A549 (cell line): ENCODE measurements at regions not wholly inside any gene's neighbourhood (a gene's known extent, or its start where the extent isn't known, plus 50 kb on each side); places are given as distances from the start of the nearest gene placed in this dataset.

Experiments used
- BHLHE40 ChIP-seq: IDR thresholded peaks from 2 replicates; pipeline ENCODE4 v1.6.1; 2012; ENCODE audit warnings: low read depth, low read length, inconsistent platforms
- CEBPB ChIP-seq, 2 experiments: fragments of >200 bp in 1 of 2; sonication (Bioruptor Twin) in 1 of 2; formaldehyde crosslinking in 1 of 2; IDR thresholded peaks; 2 replicates each; pipeline ENCODE4 v1.6.1; 2012 to 2016
- CTCF ChIP-seq: fragments of >200 bp; sonication (Bioruptor Twin); formaldehyde crosslinking; IDR thresholded peaks from 3 replicates; pipeline ENCODE4 v1.5.1; 2016
- EP300 ChIP-seq, 2 experiments: fragments of >200 bp; sonication (Bioruptor Twin); formaldehyde crosslinking; IDR thresholded peaks; 2 replicates in 1 of 2; 3 replicates in 1 of 2; pipeline ENCODE4 v1.6.1; 2016 to 2017
- JUN ChIP-seq, 2 experiments: fragments of >200 bp; sonication (Bioruptor Twin); formaldehyde crosslinking; IDR thresholded peaks; 2 replicates in 1 of 2; 3 replicates in 1 of 2; pipeline ENCODE4 v1.6.1; 2016 to 2017
- MYC ChIP-seq: IDR thresholded peaks from 2 replicates; pipeline ENCODE4 v1.6.1; 2012; ENCODE audit warnings: mild to moderate bottlenecking, inconsistent platforms, low read length, improper control_type of control experiment, borderline replicate concordance
- POLR2A ChIP-seq: IDR thresholded peaks from 2 replicates; pipeline ENCODE4 v1.6.1; 2012; ENCODE audit warnings: mild to moderate bottlenecking, low read length
- TF ChIP-seq, protein P1 (sequence below): fragments of 250-450 bp; sonication (Bioruptor Pico); IDR thresholded peaks from 2 replicates; pipeline ENCODE4 v1.5.0; 2020; ENCODE audit warnings: low read depth, mild to moderate bottlenecking, moderate library complexity
- TF ChIP-seq, protein P2 (sequence below): fragments of 250-450 bp; sonication (Bioruptor Pico); IDR thresholded peaks from 2 replicates; pipeline ENCODE4 v1.5.0; 2021; ENCODE audit warnings: mild to moderate bottlenecking, moderate library complexity, borderline replicate concordance

DNA sequence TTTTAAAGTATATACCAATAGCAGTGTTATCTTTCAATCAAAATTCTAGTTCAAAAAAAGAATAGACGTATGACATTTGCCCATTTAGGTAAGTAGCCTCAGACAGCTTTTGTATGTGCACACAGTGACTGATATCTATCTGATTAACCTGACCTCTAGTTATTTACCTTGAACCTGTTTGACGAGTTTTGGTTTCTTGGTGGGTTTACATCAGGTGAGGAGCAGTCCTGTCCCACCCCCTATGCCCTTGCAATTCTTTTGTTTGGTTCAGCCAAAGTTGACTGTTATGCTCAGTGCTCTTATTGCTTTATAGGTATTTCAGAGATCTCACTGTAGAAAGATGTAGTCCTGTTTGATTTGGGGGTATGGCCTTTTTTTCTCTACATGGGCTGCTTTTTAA lies 147.2 kb downstream of the ISOC1 start:
- no peak for TF ChIP-seq POLR2A
- no peak for TF ChIP-seq MYC
- TF ChIP-seq CTCF = no peak
- no peak for TF ChIP-seq CEBPB (IDR thresholded peaks at IDR 0.05)
- no peak for TF ChIP-seq JUN (IDR thresholded peaks at IDR 0.05)
- no peak for TF ChIP-seq EP300 (IDR thresholded peaks at IDR 0.05)
- no peak for TF ChIP-seq BHLHE40
- TF ChIP-seq, protein P1, sequence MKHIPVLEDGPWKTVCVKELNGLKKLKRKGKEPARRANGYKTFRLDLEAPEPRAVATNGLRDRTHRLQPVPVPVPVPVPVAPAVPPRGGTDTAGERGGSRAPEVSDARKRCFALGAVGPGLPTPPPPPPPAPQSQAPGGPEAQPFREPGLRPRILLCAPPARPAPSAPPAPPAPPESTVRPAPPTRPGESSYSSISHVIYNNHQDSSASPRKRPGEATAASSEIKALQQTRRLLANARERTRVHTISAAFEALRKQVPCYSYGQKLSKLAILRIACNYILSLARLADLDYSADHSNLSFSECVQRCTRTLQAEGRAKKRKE = no peak
- TF ChIP-seq, protein P2, sequence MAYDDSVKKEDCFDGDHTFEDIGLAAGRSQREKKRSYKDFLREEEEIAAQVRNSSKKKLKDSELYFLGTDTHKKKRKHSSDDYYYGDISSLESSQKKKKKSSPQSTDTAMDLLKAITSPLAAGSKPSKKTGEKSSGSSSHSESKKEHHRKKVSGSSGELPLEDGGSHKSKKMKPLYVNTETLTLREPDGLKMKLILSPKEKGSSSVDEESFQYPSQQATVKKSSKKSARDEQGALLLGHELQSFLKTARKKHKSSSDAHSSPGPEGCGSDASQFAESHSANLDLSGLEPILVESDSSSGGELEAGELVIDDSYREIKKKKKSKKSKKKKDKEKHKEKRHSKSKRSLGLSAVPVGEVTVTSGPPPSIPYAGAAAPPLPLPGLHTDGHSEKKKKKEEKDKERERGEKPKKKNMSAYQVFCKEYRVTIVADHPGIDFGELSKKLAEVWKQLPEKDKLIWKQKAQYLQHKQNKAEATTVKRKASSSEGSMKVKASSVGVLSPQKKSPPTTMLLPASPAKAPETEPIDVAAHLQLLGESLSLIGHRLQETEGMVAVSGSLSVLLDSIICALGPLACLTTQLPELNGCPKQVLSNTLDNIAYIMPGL = no peak
